ENCODE measurements at regions not wholly inside any gene's neighbourhood (a gene's known extent, or its start where the extent isn't known, plus 50 kb on each side); places are given as distances from the start of the nearest gene placed in this dataset.

DNA sequence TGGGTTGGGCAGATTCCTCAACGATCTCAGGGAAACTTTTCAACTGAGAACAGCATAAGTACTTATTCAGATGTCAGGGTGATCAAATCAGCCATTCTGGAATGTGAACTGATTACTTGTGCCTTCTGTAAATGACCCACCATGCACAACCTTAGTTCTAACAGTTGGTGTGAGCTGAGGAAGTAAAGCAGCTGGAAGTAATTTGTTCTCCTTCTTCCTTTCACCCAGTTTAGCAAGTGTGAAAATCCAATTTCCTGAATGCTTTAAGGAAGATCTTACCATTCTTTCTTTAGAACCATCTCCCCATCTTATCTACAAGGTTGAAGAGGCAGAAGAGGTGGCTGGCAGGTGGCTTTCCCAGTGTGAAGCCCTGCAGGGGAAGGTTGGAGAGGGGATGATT lies 781.6 kb downstream of the ETS1 start:
- TF ChIP-seq CTCF (conservative IDR thresholded peaks at IDR 0.05 in 1 of 2, IDR thresholded peaks at IDR 0.05 in 1 of 2; ENCODE audit: extremely low read depth in 1 of 2, insufficient read depth in 1 of 2, low read depth in 1 of 2, low read length in 2 of 2) (no peak), EZH2 (IDR thresholded peaks at IDR 0.05; ENCODE audit: borderline replicate concordance, low read length) (no peak)
